Skeletal muscle satellite cell (primary cell): ENCODE measurements at regions not wholly inside any gene's neighbourhood (a gene's known extent, or its start where the extent isn't known, plus 50 kb on each side); places are given as distances from the start of the nearest gene placed in this dataset.

Experiments
- H3K27me3 ChIP-seq: 2 replicates; pipeline ENCODE4 v1.7.0; 2013; ENCODE audit warnings: low read length; ENCODE audit not compliant: control insufficient read depth, insufficient read depth
- H3K36me3 ChIP-seq: 2 replicates; pipeline ENCODE4 v1.7.0; 2013; ENCODE audit warnings: mild to moderate bottlenecking, control low read depth, low read length; ENCODE audit not compliant: insufficient read depth
- H3K4me1 ChIP-seq: 2 replicates; pipeline ENCODE4 v1.7.0; 2013; ENCODE audit warnings: low read length; ENCODE audit not compliant: control insufficient read depth, insufficient read depth
- H3K4me2 ChIP-seq: 2 replicates; pipeline ENCODE4 v1.7.0; 2013; ENCODE audit warnings: mild to moderate bottlenecking, low read length
- H3K4me3 ChIP-seq: 2 replicates; pipeline ENCODE4 v1.7.0; 2013; ENCODE audit warnings: low read length
- H3K9ac ChIP-seq: 2 replicates; pipeline ENCODE4 v1.7.0; 2013; ENCODE audit warnings: mild to moderate bottlenecking, low read depth, low read length, moderate library complexity
- H3K9me3 ChIP-seq: replicated peaks from 2 replicates; pipeline ENCODE4 v1.7.0; 2013; ENCODE audit warnings: mild to moderate bottlenecking, control low read depth, low read length

DNA sequence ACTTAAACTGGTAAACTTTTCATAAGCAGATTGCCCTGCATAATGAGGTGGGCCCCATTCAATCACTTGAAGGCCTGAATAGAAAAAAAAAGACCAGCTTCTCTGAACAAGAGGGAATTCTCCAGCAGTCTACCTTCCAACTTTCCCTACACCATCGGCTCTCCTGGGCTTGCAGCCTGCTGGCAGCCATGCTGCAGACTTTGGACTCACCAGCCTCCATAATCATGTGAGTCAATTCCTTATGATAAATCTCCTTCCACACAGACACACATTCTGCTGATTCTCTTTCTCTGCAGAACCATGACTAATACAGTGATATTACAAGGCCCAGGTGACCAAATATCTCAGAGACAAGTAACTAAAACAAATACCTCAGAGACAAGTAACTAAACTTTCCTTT, 113.8 kb upstream of the WDR17 start:
- Histone ChIP-seq H3K9ac (no peak overlapping the region), H3K36me3 (no peaks in the 10 kb centered on the region), H3K27me3 (no peaks in the 10 kb centered on the region), H3K4me2 (no peak overlapping the region), H3K4me3 (no peak overlapping the region), H3K9me3 (no peaks in the 10 kb centered on the region), H3K4me1 (peaks cover 2% of the 10 kb centered on the region)

- Histone ChIP-seq H3K4me1 (no peaks in the 10 kb centered on the region), H3K4me2 (no peak overlapping the region), H3K9ac (no peak overlapping the region), H3K9me3 (no peaks in the 10 kb centered on the region), H3K27me3 (no peaks in the 10 kb centered on the region), H3K4me3 (no peak overlapping the region), H3K36me3 (no peaks in the 10 kb centered on the region)
These were observed 112.5 kb upstream of the WDR17 start for GRCh38 chr4:175953116-175953515.

- H3K27me3 ChIP-seq = no peaks in the 10 kb centered on the region
- H3K36me3 ChIP-seq = no peaks in the 10 kb centered on the region
- H3K4me1 ChIP-seq = no peaks in the 10 kb centered on the region
- H3K4me3 ChIP-seq = no peak overlapping the region
- H3K9me3 ChIP-seq = no peaks in the 10 kb centered on the region
- H3K9ac ChIP-seq = no peak overlapping the region
- no peak overlapping the region for H3K4me2 ChIP-seq
These were observed 111.6 kb upstream of the WDR17 start for GRCh38 chr4:175953960-175954521.

- H3K36me3 ChIP-seq = no peaks in the 10 kb centered on the region
These were observed 111.0 kb upstream of the WDR17 start for GRCh38 chr4:175954685-175955084.

GRCh38 chr4:175961604-175962003, 104.0 kb upstream of the WDR17 start:
- Histone ChIP-seq H3K4me2 (no peak overlapping the region), H3K9ac (no peak overlapping the region), H3K27me3 (peaks cover 14% of the 10 kb centered on the region), H3K4me3 (no peak overlapping the region), H3K9me3 (no peaks in the 10 kb centered on the region), H3K36me3 (no peaks in the 10 kb centered on the region), H3K4me1 (no peaks in the 10 kb centered on the region)

More at GRCh38 chr4:175954685-175955084, 111.0 kb upstream of the WDR17 start:
- no peaks in the 10 kb centered on the region for H3K9me3 ChIP-seq
- H3K4me1 ChIP-seq = no peaks in the 10 kb centered on the region
- H3K27me3 ChIP-seq = no peaks in the 10 kb centered on the region
- H3K4me2 ChIP-seq = no peak overlapping the region
- no peak overlapping the region for H3K4me3 ChIP-seq
- H3K9ac ChIP-seq = no peak overlapping the region

GRCh38 chr4:175970072-175970471, 95.6 kb upstream of the WDR17 start:
- Histone ChIP-seq H3K4me1 (no peaks in the 10 kb centered on the region), H3K4me2 (no peak overlapping the region), H3K9me3 (no peaks in the 10 kb centered on the region), H3K9ac (no peak overlapping the region), H3K4me3 (no peak overlapping the region), H3K27me3 (peaks cover 23% of the 10 kb centered on the region), H3K36me3 (no peaks in the 10 kb centered on the region)

DNA sequence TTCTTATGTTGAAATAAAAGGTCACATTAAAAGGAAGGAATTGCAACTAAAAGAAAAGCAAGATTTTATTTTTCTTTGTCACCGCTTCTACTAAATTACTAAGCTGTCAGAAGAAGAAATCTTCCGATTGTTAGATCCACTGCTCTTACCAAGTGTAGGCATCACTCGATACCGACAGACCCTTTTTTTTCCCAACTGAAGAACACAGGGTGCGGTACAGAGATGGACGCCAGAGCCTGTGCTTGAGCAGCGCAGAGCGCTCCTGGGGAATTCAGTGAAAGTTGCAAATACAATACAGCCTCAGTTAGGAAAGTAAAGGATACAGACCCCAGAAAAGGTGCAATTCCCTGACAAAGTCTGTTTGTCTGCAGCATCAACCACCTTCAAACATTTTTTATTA, 94.9 kb upstream of the WDR17 start:
- Histone ChIP-seq H3K27me3 (peaks cover 23% of the 10 kb centered on the region), H3K4me2 (no peak overlapping the region), H3K4me1 (no peaks in the 10 kb centered on the region), H3K9ac (no peak overlapping the region), H3K9me3 (no peaks in the 10 kb centered on the region), H3K4me3 (no peak overlapping the region), H3K36me3 (no peaks in the 10 kb centered on the region)

DNA sequence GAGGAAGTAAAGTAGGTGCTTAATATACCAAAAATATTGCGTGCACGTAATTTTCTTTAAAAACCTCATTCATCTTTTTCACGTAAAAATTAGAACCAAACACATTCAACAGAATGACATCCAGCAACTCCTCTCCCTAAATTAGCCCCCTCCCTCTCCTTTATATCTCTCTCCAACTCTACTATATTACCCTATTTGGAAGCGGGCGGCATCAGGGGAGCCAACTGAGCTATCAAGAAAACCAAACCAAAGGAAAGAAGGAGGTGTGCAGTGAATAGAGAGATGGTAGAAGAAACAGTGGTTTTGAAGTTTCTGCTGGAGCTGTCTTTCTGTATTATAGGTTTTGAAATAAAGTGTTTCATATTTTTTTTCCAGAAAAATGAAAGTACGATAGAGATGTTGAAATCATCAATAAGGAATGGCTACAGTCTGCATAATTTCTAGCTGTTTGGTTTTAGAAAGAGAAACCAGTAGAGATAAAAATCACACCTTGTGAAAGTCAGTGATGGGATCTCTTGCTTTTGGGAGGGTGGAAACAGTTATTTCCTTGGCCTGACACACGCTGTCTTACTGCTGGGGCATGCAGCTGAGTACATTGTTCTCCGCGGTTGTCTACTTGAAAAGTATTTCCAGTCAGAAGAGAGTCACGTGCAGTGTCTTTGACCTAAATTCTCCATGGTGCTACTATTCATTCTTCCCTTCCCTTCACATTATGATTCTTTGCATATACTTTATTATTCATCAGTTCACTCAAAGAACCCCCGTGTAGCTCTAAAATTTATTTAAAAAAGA, 94.1 kb upstream of the WDR17 start:
- Histone ChIP-seq H3K4me2 (no peak overlapping the region), H3K9me3 (no peaks in the 10 kb centered on the region), H3K9ac (no peak overlapping the region), H3K27me3 (peaks cover 23% of the 10 kb centered on the region), H3K4me3 (no peak overlapping the region), H3K4me1 (no peaks in the 10 kb centered on the region), H3K36me3 (no peaks in the 10 kb centered on the region)

DNA sequence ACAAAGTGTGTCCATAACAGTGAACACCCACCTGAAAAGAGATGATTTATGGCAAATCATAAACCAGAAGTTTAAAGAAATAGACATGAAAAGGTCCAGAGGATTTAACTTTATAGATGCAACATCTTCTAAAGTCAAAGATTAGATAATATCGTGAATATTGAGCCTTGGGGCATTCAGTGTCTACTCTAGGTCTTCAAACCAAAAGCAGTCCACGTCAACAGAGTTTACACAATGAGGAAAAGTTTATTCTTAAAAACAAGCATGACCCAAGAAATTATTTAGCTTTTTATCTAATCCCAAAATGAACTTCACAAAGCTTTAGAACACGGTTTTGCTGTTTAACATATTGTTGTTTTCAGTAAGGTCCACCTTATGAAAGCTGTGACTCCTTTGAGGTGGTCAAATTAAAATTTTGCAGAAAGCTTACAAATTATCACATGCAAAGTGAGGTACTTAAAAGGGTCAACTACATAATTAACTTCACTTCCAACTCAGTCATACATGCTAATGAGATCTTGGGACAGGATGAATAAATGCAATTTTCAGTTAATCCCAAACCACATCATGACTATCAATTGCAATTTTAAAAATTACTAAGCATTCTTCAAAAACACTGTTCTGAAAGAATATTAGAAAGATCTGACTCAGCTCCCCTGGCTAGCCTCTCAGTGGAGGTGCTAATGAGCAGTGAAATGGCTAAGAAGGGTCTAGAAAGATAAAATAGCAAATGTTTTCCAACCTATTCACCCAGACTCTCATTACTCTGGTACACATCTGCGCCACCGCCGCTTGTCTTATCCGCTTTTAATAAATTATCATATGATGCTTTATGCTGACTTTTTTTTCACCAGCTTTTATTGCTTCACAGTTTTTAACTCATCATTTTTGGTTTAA, 92.4 kb upstream of the WDR17 start:
- Histone ChIP-seq H3K27me3 (peaks cover 23% of the 10 kb centered on the region), H3K4me3 (no peak overlapping the region), H3K4me1 (no peaks in the 10 kb centered on the region), H3K9ac (no peak overlapping the region), H3K36me3 (no peaks in the 10 kb centered on the region), H3K4me2 (no peak overlapping the region), H3K9me3 (no peaks in the 10 kb centered on the region)

- Histone ChIP-seq H3K9ac (no peak overlapping the region), H3K36me3 (no peaks in the 10 kb centered on the region), H3K4me3 (no peak overlapping the region), H3K27me3 (no peaks in the 10 kb centered on the region), H3K4me2 (no peak overlapping the region), H3K9me3 (no peaks in the 10 kb centered on the region), H3K4me1 (no peaks in the 10 kb centered on the region)
These were observed 82.0 kb upstream of the WDR17 start for GRCh38 chr4:175983636-175984035.

- H3K36me3 ChIP-seq = no peaks in the 10 kb centered on the region
- no peak overlapping the region for H3K4me2 ChIP-seq
- H3K9ac ChIP-seq = no peak overlapping the region
- no peaks in the 10 kb centered on the region for H3K9me3 ChIP-seq
- no peaks in the 10 kb centered on the region for H3K27me3 ChIP-seq
- no peak overlapping the region for H3K4me3 ChIP-seq
- H3K4me1 ChIP-seq = no peaks in the 10 kb centered on the region
These were observed 79.0 kb upstream of the WDR17 start for GRCh38 chr4:175986668-175987067.
